GM18507 (cell line): ENCODE measurements at regions not wholly inside any gene's neighbourhood (a gene's known extent, or its start where the extent isn't known, plus 50 kb on each side); places are given as distances from the start of the nearest gene placed in this dataset.
"Not testable (repeated sequence)": the region's sequence is repeated elsewhere in the genome, so short reads cannot be mapped to it uniquely, and the experiment has no call there.

Experiments used
- DNase-seq: peaks from one replicate; pipeline ENCODE4 v3.0.0; 2011; ENCODE audit warnings: low read depth; ENCODE audit not compliant: insufficient read length; ENCODE audit errors: extremely low spot score
- FAIRE-seq: peaks from 2 replicates; lab custom pipeline; 2011; peaks lifted over from hg19 to GRCh38; lab: Jason Lieb, UNC

DNA sequence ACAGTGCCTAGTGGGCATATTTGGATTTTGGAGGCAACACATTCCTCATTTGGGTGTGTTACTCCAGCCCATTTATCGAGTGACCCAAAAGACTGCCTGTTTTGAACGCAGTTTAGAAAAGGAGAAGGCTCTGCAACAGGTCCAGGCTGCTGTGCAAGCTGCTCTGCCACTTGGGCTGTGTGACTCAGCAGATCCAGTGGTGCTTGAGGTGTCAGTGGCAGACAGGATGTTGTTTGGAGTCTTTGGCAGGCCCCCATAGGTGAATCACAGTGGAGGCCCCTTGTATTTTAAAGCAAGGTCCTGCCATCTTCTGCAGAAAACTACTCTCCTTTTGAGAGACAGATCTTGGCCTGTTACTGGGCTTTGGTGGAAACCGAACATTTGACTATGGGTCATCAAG, 104.0 kb downstream of the DNAJB9 start:
- not testable (repeated sequence) for DNase-seq, FAIRE-seq

GRCh38 chr7:108684629-108685028, 115.0 kb downstream of the DNAJB9 start:
- no peak for DNase-seq
- no peak for FAIRE-seq

- DNase-seq = no peak
- FAIRE-seq = no peak
Observed at GRCh38 chr7:108686494-108686893, 116.8 kb downstream of the DNAJB9 start.

GRCh38 chr7:108697254-108697653, 127.6 kb downstream of the DNAJB9 start:
- no peak for DNase-seq
- no peak for FAIRE-seq

- DNase-seq (no peak), FAIRE-seq (no peak)
Observed at GRCh38 chr7:108711611-108712010, 141.9 kb downstream of the DNAJB9 start.

- no peak for FAIRE-seq
- no peak for DNase-seq
Observed at GRCh38 chr7:108716783-108717182, 147.1 kb downstream of the DNAJB9 start.

DNA sequence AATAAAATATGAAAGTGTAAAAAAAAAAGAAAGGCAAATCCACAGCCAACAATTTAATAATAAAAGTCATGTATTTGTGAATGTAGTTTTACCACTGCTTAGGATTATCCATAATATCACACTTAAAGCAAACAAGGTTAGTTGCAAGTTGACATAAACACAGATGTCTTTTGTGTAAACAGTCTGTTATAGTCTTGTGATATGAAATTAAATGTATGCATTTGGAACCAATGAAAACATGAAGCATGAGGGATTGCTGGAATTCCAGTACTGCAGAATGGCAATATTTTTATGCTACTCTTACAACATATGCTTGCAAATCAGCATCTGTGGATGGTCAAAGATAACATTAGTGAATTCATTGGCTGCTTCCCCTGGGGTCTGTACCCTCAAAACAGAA, 148.1 kb downstream of the DNAJB9 start:
- FAIRE-seq = no peak

DNA sequence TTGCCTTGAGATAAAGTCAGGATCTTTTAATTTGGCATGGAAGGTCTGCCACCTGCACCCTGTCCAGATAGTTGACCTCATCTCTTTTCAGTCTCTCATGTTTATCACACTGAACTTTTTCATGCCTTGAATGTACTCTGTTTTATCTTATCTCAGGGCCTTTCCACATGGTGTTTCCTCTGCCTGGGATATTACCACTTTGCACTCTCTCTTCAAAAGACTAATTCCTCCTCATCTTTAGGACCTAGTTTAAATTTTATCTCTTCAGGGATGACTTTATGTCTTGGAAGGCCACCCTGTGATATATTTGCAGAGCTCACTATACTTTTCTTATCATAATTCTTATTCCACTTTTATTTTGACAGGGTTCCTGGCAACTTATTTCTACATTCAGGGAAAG, 150.0 kb downstream of the DNAJB9 start:
- DNase-seq (no peak), FAIRE-seq (no peak)

More for the DNA sequence above, 148.1 kb downstream of the DNAJB9 start:
- DNase-seq = no peak

GRCh38 chr7:108722561-108722960, 152.9 kb downstream of the DNAJB9 start:
- no peak for FAIRE-seq
- no peak for DNase-seq

DNA sequence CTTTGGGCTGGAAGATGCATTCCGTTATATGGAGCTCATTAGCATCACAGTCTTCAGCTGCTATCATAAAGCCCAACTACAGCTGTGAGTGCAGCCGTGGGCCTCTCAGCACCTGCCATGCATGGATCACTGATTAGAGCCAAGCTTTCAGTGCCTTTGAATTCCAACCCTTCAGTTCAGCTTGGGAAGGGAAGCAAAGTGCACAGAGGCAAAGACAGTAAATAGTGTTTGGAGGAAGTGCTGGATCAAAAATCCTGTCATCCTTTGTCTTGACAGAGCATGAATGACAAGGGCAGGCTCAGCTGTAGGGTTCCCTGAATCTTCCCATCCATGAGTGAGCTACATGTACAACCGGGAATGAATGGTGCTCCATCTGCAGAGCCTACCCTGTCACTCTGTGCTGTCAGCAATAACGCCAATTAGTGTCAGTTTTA, 153.7 kb downstream of the DNAJB9 start:
- DNase-seq (no peak), FAIRE-seq (no peak)

DNA sequence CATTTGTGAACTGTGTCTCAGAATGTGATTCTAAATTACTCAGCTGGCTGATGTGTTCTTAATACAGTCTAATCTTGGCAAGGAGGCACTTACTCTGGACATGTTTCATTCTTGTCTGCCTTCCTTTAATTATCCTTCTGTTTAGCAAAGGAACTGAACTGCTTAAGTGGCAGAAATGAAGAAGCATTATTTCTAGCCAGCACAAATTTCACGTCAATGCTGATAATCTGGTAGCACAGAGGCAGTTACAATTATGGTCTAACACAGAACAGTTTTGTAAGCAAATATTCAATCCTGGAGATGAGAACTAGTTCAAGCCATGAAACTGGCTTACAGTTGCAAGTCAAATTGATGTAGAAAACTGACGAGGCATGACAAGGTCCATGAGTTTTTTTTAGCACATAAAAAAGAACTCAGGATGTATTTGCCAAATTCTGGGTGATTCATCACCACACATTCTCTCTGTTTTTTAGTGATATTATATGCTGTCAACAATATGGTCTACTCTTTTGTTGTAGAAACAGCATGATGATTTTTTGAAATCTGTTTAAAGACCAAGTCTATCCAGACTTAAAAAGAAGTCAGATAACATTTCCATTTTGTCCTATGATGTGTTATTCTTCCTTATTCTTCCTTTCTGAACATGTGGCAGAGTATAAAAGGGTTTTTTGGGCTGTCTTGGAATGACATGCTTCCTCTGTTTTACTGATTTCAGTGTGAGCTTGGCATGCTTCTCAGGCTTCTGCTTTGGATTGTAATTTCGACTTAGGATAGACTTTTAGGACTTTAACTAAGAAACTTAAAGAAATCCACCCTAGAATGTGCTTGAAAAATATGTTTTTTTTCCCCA, 154.8 kb downstream of the DNAJB9 start:
- DNase-seq (no peak), FAIRE-seq (no peak)

DNA sequence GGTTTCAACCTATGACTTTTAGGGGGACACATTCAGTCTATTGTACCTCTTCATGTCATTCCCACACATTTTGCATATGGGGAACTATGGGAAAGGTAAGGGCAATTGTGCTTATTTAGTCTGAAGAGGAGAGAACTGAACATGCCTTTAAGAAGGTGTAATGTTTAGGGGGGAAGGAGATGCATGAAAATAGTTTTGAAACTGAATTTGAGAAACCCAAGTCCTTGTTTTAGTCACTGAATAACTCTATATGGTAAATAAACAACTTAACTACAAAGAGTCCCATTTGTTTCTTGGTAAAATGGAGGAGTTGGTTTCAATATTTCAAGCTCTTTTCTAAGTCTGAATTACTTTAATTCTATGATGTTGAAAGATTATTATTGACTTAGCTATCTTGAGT, 166.1 kb downstream of the DNAJB9 start:
- FAIRE-seq = no peak
- no peak for DNase-seq

GRCh38 chr7:108736221-108736891, 166.7 kb downstream of the DNAJB9 start:
- FAIRE-seq = no peak

DNA sequence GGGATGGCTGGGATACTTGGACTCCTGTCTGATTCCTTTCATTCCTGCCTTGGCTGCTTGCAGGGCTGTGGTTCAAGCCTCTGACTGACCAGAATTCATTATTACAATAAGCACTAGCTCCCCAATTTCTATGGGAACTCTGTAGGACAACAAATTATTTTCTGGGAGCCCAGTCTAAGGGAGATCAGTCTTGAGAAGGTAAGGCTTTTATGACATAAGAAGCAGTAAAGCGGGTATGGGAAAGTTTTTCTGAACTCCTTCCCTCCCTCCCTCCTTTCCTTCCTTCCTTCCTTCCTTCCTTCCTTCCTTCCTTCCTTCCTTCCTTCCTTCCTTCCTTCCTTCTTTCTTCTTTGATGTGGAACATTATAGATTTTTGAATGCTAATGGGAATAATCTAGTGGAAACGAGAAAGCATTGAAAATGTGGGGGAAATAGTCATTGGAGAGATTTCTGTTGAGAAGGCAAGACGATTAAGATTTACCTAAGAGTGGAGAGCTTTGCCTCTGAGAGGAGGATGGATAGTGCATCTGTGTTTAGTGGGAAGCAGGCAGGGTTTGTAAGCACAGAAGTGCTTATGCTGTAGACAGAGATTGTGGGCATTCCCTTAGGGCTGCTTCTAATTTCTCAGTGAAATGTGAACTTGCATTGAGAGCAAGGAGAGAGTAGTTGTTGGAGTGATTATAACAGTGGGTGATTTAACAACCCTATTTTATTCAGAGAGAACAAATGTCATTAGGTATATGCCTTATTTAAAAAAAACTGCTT, 201.5 kb downstream of the DNAJB9 start:
- FAIRE-seq = no peak
- no peak for DNase-seq

More at GRCh38 chr7:108736221-108736891, 166.7 kb downstream of the DNAJB9 start:
- no peak for DNase-seq

- FAIRE-seq (no peak), DNase-seq (no peak)
Observed at GRCh38 chr7:108771853-108772252, 202.2 kb downstream of the DNAJB9 start.

- FAIRE-seq = no peak
- DNase-seq = no peak
Observed at GRCh38 chr7:108777966-108778365, 208.3 kb downstream of the DNAJB9 start.

DNA sequence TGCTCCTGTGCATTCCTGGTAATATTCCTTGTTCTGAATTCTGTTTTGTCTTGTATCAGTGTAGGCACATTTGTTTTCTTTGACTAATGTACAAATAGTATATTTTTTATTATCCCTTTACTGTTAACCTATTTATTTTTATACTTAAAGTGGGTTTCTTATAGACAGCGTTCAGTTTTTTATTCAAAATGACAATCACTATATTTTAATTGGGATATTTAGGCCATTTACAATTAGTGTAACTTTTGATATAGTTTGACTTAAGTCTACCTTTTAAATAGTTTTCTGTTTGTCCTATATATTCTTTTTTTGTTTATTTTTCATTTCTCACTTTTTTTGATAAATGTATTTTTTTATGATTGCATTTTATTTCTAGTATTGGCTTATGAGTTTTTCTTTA, 219.8 kb downstream of the DNAJB9 start:
- FAIRE-seq = no peak
- DNase-seq = no peak

DNA sequence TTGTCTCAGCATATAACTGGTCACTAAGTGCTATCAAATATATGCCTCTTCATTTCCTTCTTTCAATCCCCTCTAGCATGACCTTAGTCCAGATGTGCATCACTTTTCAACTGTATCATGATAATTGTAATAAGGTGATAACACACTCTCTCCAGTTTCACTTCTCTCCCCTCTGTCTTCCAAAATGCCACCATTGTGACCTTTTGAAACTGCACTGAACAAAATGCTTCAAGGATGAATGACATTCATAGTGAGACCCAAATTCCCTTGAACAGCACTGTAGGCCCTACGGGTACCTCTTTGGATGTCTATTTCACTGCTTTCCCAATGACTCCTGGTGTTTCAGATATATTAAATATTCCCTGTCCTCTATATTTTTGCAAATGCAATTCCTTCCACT, 224.8 kb downstream of the DNAJB9 start:
- FAIRE-seq (no peak), DNase-seq (no peak)

DNA sequence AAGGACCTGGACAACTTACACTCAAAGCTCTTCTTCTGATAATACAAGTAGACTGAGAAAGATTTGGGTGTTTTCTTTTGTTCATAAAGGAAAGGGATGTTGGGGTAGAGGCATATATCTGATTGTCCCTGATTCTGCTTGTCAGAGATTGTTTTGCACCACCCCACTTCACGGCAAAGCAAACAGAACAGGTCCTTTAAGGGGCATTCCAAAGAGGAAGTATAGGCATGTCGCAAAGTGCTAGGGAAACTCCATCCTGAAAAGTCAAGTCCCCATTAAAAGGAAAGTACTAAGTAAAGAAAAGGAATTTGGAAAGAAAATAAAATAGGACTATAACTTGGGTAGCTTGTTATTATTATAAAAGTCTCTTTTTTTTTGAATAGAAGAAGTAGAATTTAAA, 233.0 kb downstream of the DNAJB9 start:
- no peak for FAIRE-seq

GRCh38 chr7:108805808-108806397, 236.2 kb downstream of the DNAJB9 start:
- FAIRE-seq (peak; percentile 67), DNase-seq (no peak)

More for the DNA sequence above, 233.0 kb downstream of the DNAJB9 start:
- DNase-seq = no peak
